Suppressor macrophage treated with lipopolysaccharide for 1 hour (primary cell): ENCODE measurements at regions not wholly inside any gene's neighbourhood (a gene's known extent, or its start where the extent isn't known, plus 50 kb on each side); places are given as distances from the start of the nearest gene placed in this dataset.

ENCODE experiments used
- DNase-seq, 3 donors: peaks; one replicate each; pipeline ENCODE4 v3.0.0-alpha.2; 2020 to 2022

DNA sequence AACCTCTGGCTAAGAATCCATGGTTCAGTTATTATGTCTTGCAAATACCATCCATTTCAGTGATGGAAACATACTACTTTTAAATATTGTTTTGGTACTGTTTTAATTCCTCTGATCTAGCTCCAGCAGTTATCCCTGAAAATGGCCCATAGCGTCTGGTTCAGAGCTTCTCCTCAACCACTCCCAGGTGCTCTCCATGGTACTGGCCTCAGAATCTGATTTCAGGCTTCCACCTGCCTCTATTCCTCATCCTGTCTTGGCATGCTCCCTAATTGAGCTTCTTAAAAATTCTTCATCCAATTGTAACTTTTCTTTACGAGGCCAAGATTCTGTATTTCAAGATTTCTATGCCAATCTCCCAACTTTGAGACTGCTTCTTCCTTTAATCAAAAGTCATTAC, 236.3 kb downstream of the HTR7 start:
- peak in 1 of 3 donors; percentile 10 for DNase-seq

DNA sequence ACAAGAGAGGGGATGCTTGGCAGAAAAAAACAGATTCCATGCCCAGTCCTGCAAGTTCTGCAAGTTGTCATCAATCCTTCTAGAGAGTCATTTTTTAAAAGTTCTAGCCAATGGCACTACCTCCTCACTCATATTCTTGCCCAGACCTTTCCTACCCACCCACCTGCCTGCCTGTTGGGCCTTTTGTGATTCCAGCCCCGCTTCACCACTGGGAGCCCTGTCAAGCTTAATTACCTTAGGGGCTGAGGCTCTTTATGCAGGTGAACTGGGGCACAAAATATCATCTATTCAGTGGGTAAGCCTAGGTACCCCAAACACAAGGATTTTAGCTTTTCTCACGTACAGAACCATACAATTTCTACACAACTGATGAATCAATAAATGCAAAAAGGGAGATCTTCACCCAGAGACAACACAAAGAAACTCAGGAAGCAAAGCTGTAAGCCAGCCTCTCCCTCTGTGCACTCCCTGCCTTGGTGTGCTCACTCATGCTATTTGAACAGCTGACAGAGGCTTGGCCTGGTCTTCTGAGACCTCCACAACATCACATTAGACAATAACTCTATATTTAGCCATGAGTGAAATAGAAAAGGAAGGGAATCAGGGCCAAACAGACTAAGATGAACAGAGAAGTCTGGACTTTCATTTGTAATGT, 222.6 kb downstream of the HTR7 start:
- DNase-seq: no peak

GRCh38 chr10:90640756-90641155, 217.1 kb downstream of the HTR7 start:
- DNase-seq: no peak

DNA sequence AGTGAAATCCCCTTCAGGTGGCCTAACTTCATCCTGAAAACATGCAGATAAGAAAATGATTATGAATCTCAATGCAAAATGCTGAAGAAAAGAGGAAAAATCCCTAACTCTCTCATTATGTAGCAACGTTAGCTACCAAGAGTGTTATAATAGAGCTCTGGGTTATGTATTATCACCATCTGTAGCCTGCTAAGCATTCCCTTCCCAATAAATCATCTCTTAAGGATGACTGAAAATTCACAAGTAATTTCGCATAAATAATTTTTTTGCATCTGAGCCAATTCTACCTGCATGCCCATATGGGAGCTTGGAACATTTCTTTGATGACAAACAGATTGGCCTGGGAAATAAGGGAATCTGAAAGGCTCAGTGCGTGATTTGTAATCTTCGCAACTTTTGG, 216.1 kb downstream of the HTR7 start:
- DNase-seq: no peak

DNA sequence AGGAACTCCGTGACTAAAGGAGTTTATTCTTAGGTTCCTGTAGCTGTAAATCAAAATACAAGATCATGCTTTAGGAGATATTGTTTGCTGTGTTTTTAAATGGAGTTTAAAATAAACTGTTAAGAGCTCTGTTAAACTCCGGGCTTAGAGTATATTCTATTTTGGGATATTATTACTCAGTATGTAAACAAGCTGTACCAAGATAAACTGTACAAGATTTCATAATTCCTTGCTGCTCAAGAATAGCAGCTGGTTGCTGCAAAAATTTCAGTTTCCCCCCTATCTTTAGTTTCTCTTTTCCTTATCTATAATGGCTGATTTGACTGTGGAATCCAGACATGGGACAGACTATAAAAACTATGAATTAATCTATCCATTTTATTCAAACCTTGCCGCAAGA, 215.7 kb downstream of the HTR7 start:
- DNase-seq: no peak

DNA sequence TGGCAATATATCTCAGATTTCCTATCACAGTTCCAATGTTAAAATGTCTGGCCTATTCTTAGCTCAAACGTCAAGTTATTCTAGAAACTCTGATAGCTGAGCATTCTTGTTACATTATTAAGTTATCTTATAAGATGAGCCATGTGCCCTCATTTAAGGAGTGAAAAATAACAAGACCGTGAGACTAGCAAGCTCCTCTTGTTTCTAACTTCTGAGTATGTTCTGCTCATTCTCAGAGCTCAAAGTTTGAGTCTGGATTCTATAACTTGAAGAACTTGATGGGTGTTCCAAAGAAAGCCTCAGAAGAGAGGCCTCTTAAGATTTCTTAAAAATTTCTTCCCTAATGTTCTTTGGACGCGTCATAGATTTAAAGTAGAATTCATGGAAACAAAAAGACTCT, 215.2 kb downstream of the HTR7 start:
- DNase-seq: no peak

DNA sequence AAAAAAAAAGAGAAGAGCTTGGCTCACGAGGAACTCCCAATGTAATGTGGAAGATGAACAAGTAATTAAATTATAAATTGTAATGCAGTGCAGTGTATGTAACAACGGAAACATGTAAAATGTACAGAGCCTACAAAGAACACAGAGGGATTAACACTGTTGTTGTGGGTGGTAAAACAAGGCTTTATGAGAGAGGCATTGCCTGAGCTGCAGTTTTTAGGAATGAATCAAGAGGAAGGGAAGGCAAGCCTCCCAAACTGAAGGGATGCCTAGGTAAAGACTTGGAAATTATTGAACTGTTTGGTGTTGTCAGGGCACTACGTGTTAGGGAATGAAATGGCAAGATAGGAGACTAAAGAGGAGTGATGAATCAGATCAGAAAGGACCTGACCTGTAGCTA, 213.7 kb downstream of the HTR7 start:
- no peak for DNase-seq

GRCh38 chr10:90650858-90651257, 207.0 kb downstream of the HTR7 start:
- DNase-seq: no peak

DNA sequence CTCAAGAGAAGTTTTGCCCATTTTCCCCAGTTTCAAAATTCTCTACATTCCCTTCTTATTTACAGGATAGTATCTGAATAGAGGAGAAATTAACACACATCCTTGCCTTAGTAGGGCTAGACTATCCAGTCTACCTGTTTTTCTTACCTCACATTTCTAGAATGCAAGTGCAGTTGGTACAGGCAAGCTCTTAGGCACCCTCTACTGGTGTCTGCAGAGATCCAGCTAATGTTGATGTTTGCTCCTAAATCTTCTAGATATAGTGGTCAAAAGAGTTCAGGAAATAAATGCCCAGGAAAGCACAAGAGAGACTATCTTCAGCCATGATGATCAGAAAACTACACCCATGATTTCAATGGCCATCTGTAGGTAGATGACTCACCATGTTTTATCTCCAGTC, 205.3 kb downstream of the HTR7 start:
- no peak for DNase-seq

GRCh38 chr10:90658791-90659190, 199.0 kb downstream of the HTR7 start:
- DNase-seq: no peak

DNA sequence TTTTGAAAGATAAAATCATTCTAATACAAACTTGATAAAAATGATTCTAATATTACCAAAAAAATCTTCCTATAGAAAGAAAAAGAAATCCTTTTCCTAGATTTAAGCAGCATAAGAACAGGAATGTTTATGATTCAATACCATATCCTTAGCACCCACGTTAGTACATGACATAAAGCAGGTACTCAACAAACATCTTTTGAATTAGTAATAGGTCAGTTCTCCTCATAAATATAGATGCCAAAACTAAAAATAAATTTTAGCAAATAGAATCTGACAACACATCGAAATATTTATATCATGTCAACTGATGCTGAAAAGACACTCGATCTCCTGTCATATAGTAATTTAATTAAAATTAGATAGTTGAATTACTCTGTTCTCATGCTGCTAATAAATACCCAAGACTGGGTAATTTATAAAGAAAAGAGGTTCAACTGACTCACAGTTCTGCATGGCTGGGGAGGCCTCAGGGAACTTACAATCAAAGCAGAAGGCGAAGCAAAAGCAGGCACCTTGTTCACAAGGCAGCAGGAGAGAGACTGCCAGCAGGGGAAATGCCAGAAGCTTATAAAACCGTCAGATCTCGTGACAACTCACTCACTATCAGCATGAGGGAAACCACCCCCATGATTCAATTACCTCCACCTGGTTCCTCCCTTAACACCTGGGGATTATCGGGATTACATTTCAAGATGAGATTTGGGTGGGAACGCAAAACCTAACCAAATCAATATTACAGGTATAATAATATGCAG, 191.8 kb downstream of the HTR7 start:
- no peak for DNase-seq

DNA sequence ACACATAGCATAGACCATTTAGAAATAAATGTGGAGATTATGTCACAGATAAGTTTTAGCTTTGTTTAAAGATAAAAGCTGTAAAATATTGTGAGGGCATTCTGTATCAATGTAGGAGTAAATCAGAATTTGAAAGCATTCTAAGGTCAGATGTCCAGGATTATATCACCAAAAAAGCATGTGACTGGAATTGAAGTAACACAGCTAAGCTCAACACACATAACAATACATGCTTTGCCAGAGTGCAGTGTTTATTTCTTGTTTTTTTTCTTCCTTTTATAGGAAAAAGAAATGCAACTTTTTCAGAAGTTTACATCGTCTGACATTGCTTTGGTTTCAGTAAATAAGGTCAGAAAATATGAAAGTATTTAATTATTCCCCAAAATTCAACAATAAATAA, 183.4 kb downstream of the HTR7 start:
- no peak for DNase-seq

DNA sequence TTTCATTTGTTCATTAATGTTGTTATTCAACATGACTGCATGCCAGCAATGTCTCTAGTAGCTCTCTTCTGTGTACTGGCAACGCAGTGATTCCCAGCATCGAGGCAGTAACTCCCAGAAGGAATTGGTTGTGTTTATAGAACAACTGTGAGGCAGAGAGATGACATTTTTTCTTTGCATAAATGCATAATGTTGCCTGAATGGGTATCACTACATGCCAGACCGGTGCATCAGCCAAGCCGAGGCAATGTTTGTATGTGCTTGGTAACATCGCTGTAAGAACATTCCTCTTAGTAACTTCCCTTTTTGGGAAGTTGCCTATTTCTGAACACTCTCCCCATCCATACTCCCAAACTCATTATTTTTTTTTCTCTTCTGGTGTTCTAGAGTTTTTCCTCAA, 182.9 kb downstream of the HTR7 start:
- no peak for DNase-seq

- no peak for DNase-seq
Observed at GRCh38 chr10:90675621-90676020, 182.2 kb downstream of the HTR7 start.
